Calu3 (cell line): ENCODE measurements at regions not wholly inside any gene's neighbourhood (a gene's known extent, or its start where the extent isn't known, plus 50 kb on each side); places are given as distances from the start of the nearest gene placed in this dataset.
A peak's percentile ranks its signal among the peaks of the same experiment; 100 is the strongest.

ENCODE experiments used
- BruUV-seq: library from RNA; stranded (reverse); fragments of 400-500 nt; replicated peaks from 2 replicates; lab custom pipeline; 2021; lab: Mats Ljungman, UMichigan
- CTCF ChIA-PET: fragments of 300-600 bp; sonication (Branson Sonifier 250); formaldehyde crosslinking; loops from one replicate; lab custom pipeline; 2022; ENCODE audit warnings: antibody characterized with exemption; lab: Charles Lee
- DNase-seq: peaks from one replicate; pipeline ENCODE4 v3.0.0; 2022
- H3K27ac Mint-ChIP-seq: one replicate; pipeline ENCODE4 v1.8.0; 2022; ENCODE audit warnings: mixed read lengths; ENCODE audit not compliant: unreplicated experiment
- H3K27me3 Mint-ChIP-seq: one replicate; pipeline ENCODE4 v1.8.0; 2022; ENCODE audit warnings: mixed read lengths; ENCODE audit not compliant: unreplicated experiment
- H3K36me3 Mint-ChIP-seq: one replicate; pipeline ENCODE4 v1.8.0; 2022; ENCODE audit warnings: mild to moderate bottlenecking, moderate library complexity, mixed read lengths; ENCODE audit not compliant: insufficient read depth, unreplicated experiment
- H3K4me1 Mint-ChIP-seq: one replicate; pipeline ENCODE4 v1.8.0; 2022; ENCODE audit warnings: mild to moderate bottlenecking, low read depth, mixed read lengths; ENCODE audit not compliant: unreplicated experiment
- H3K4me3 Mint-ChIP-seq: one replicate; pipeline ENCODE4 v1.8.0; 2022; ENCODE audit warnings: mild to moderate bottlenecking, low read depth, moderate library complexity, mixed read lengths; ENCODE audit not compliant: unreplicated experiment
- H3K9me3 Mint-ChIP-seq: one replicate; pipeline ENCODE4 v1.8.0; 2022; ENCODE audit warnings: low read depth, mixed read lengths; ENCODE audit not compliant: unreplicated experiment
- intact Hi-C: fragments of 100-400 bp; cut with micrococcal nuclease; formaldehyde crosslinking; loops from one replicate; pipeline ENCODE4 v1.10.0; 2022; ENCODE audit not compliant: unreplicated experiment
- TF ChIP-seq, protein P1 (sequence below): fragments of 200-600 bp; IDR thresholded peaks from one replicate; pipeline ENCODE4 v1.8.0; 2022; ENCODE audit warnings: antibody characterized with exemption; ENCODE audit not compliant: unreplicated experiment

GRCh38 chr3:187518616-187519015 is 150.4 kb downstream of the RTP4 start:
- DNase-seq, result no peak
- Mint-ChIP-seq H3K36me3 (no peaks in the 10 kb centered on the region), H3K4me3 (no peak overlapping the region), H3K27me3 (no peaks in the 10 kb centered on the region), H3K4me1 (no peaks in the 10 kb centered on the region), H3K27ac (no peak overlapping the region), H3K9me3 (peaks cover 3% of the 10 kb centered on the region)
- no TSS peak for BruUV-seq
- CTCF ChIA-PET, result no interaction called here
- TF ChIP-seq, protein P1, sequence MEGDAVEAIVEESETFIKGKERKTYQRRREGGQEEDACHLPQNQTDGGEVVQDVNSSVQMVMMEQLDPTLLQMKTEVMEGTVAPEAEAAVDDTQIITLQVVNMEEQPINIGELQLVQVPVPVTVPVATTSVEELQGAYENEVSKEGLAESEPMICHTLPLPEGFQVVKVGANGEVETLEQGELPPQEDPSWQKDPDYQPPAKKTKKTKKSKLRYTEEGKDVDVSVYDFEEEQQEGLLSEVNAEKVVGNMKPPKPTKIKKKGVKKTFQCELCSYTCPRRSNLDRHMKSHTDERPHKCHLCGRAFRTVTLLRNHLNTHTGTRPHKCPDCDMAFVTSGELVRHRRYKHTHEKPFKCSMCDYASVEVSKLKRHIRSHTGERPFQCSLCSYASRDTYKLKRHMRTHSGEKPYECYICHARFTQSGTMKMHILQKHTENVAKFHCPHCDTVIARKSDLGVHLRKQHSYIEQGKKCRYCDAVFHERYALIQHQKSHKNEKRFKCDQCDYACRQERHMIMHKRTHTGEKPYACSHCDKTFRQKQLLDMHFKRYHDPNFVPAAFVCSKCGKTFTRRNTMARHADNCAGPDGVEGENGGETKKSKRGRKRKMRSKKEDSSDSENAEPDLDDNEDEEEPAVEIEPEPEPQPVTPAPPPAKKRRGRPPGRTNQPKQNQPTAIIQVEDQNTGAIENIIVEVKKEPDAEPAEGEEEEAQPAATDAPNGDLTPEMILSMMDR, result no peak
- intact Hi-C loops, result no loop called here

DNA sequence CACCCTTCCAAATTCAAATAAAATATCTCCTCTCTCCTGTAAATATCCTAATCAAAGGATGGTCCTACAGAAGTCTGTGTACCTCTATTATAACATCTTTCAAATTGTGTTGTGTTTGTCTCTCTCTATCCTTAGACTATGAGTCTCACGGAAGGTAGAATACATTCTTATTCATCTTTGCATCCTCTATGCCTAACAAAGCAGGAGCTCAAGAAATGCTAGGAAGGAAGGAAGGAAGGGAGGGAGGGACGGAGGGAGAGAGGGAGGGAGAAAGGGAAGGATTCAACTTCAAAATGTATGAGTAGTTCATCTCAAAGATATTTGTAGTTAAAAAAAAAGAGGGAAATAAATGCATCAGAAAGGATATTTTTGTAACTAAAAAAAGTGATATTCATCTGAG is 150.0 kb downstream of the RTP4 start:
- intact Hi-C loops, result no loop called here
- Mint-ChIP-seq H3K9me3 (peaks cover 3% of the 10 kb centered on the region), H3K27ac (no peak overlapping the region), H3K4me1 (no peaks in the 10 kb centered on the region), H3K27me3 (no peaks in the 10 kb centered on the region), H3K36me3 (no peaks in the 10 kb centered on the region), H3K4me3 (no peak overlapping the region)
- TF ChIP-seq, protein P1, result no peak
- no peak for DNase-seq
- CTCF ChIA-PET, result interaction anchor here (0.6 kb wide), 1 partner anchor 514 kb away, joined by 3 read pairs; no protein-coding TSS in a partner anchor
- BruUV-seq, result no TSS peak

DNA sequence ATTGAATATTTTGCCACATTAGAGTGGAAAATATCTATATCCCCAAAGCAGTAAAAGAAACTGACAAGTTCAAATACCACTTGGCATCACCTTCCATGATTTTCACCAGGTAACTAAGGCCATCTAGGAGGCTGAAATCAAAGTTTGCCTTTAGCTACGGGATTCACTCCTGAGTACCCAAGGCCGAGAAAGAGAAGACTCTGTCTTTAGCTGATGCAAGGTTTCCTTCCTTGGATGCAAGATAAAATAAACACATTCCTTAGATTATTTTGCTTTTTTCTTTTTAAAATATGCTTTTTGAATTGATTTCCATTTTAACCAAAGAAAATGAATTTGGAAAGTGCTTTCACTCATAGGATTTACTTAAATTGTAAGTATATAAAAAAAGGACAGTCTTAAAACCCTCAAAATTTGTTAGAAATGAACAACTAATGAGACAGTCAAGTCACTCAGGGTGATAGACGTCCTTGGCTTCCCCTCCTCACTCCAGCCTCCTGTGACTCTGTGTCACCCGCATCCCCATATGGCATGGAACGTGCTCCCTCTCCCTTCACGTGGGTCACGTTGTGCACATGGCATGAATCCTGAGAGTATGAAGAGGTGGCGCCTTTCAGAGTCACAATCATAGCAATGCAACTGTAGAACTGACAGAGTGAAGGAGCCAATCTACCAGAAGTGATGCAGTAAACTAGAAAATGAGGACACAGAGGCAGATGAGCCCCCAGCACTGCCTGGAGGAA is 148.4 kb downstream of the RTP4 start:
- BruUV-seq, result no TSS peak
- CTCF ChIA-PET, result no interaction called here
- H3K27ac Mint-ChIP-seq, result no peak overlapping the region

GRCh38 chr3:187507905-187508304 is 139.7 kb downstream of the RTP4 start:
- CTCF ChIA-PET, result no interaction called here
- H3K27me3 Mint-ChIP-seq, result no peaks in the 10 kb centered on the region
- H3K4me1 Mint-ChIP-seq, result peaks cover 30% of the 10 kb centered on the region
- H3K27ac Mint-ChIP-seq, result peak overlapping the region; percentile 60
- intact Hi-C loops, result loop anchor here (5.0 kb wide), 2 partner anchors 101 to 191 kb away; no protein-coding TSS in a partner anchor
- TF ChIP-seq, protein P1, result no peak
- peaks cover 4% of the 10 kb centered on the region for H3K9me3 Mint-ChIP-seq
- H3K36me3 Mint-ChIP-seq, result peaks cover 7% of the 10 kb centered on the region
- no TSS peak for BruUV-seq
- peak overlapping the region; percentile 37 for H3K4me3 Mint-ChIP-seq
- DNase-seq, result peak; percentile 28

More for the DNA sequence above, 148.4 kb downstream of the RTP4 start:
- TF ChIP-seq, protein P1, result no peak
- Mint-ChIP-seq H3K4me3 (no peak overlapping the region), H3K9me3 (peaks cover 3% of the 10 kb centered on the region), H3K36me3 (no peaks in the 10 kb centered on the region), H3K27me3 (no peaks in the 10 kb centered on the region), H3K4me1 (no peaks in the 10 kb centered on the region)
- intact Hi-C loops, result no loop called here
- no peak for DNase-seq
